ENCODE measurements at regions not wholly inside any gene's neighbourhood (a gene's known extent, or its start where the extent isn't known, plus 50 kb on each side); places are given as distances from the start of the nearest gene placed in this dataset.
"Not testable (repeated sequence)": the region's sequence is repeated elsewhere in the genome, so short reads cannot be mapped to it uniquely, and the experiment has no call there.

GRCh38 chr3:59366218-59366617 is 316.4 kb upstream of the CFAP20DC start:
- TF ChIP-seq CTCF (IDR thresholded peaks at IDR 0.05; ENCODE audit: extremely low read depth, missing control alignments) = no peak
- DNase-seq (ENCODE audit: low spot score) = no peak

- no peak for TF ChIP-seq CTCF (IDR thresholded peaks at IDR 0.05; ENCODE audit: extremely low read depth, missing control alignments)
- no peak for DNase-seq (ENCODE audit: low spot score)
These were observed 314.7 kb upstream of the CFAP20DC start for GRCh38 chr3:59364496-59364895.

GRCh38 chr3:59360312-59360711 is 310.5 kb upstream of the CFAP20DC start:
- not testable (repeated sequence) for DNase-seq (ENCODE audit: low spot score)

- DNase-seq (ENCODE audit: low spot score) = no peak
- no peak for TF ChIP-seq CTCF (IDR thresholded peaks at IDR 0.05; ENCODE audit: extremely low read depth, missing control alignments)
These were observed 291.6 kb upstream of the CFAP20DC start for GRCh38 chr3:59341459-59341858.

GRCh38 chr3:59339818-59340217 is 290.0 kb upstream of the CFAP20DC start:
- DNase-seq (ENCODE audit: low spot score) = no peak
- TF ChIP-seq CTCF (IDR thresholded peaks at IDR 0.05; ENCODE audit: extremely low read depth, missing control alignments) = no peak

- DNase-seq (ENCODE audit: low spot score) = no peak
- no peak for TF ChIP-seq CTCF (IDR thresholded peaks at IDR 0.05; ENCODE audit: extremely low read depth, missing control alignments)
These were observed 289.1 kb upstream of the CFAP20DC start for GRCh38 chr3:59338934-59339333.

GRCh38 chr3:59335338-59335737 is 285.5 kb upstream of the CFAP20DC start:
- no peak for TF ChIP-seq CTCF (IDR thresholded peaks at IDR 0.05; ENCODE audit: extremely low read depth, missing control alignments)
- DNase-seq (ENCODE audit: low spot score) = no peak

- no peak for DNase-seq (ENCODE audit: low spot score)
- no peak for TF ChIP-seq CTCF (IDR thresholded peaks at IDR 0.05; ENCODE audit: extremely low read depth, missing control alignments)
These were observed 284.8 kb upstream of the CFAP20DC start for GRCh38 chr3:59334585-59334984.

All from GM20000 (cell line).